NB4 (cell line): ENCODE measurements at regions not wholly inside any gene's neighbourhood (a gene's known extent, or its start where the extent isn't known, plus 50 kb on each side); places are given as distances from the start of the nearest gene placed in this dataset.
"Not testable (repeated sequence)": the region's sequence is repeated elsewhere in the genome, so short reads cannot be mapped to it uniquely, and the experiment has no call there.

Experiments used
- POLR2A ChIP-seq: IDR thresholded peaks from 2 replicates; pipeline ENCODE4 v1.6.1; 2011; ENCODE audit warnings: mild to moderate bottlenecking; ENCODE audit not compliant: insufficient read length; ENCODE audit errors: extremely low read depth
- TF ChIP-seq, protein P1 (sequence below): IDR thresholded peaks from one replicate; pipeline ENCODE4 v1.5.1; 2012; ENCODE audit warnings: low read depth, low read length

DNA sequence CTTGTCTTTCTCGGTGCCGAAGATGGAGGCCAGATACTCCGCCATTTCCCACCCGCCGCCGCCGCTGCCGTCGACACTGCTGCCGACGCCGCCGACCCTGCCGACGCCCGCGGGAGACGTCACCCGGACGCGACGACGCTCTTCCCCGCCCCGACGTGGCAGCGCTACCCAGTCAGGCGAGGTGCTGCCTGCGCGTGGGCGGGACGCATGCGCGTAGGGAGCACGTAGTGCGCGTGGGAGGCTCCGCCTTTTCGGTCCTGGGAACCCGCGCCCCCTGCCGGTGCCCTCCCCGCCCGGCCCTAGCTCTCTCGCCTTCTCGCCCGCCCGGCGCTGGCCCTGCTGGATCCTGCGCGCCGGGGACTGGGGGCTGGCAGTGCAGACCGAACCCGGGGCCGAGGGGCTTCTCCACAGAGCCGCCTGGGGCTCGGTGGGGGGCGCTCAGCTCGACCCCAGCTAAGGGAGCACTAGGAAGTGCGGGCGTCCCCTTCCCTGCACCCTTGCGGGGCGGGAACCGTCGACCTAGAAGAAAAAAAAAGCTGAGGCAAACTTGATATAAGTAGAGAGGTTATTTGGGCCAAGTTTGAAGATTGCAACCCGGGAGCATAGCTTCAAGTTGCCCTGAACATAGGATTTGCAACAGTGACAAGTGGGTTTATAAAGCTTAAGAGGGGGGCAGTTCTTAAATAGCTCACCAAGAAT, 4022.1 kb upstream of the TPTE start:
- TF ChIP-seq, protein P1, sequence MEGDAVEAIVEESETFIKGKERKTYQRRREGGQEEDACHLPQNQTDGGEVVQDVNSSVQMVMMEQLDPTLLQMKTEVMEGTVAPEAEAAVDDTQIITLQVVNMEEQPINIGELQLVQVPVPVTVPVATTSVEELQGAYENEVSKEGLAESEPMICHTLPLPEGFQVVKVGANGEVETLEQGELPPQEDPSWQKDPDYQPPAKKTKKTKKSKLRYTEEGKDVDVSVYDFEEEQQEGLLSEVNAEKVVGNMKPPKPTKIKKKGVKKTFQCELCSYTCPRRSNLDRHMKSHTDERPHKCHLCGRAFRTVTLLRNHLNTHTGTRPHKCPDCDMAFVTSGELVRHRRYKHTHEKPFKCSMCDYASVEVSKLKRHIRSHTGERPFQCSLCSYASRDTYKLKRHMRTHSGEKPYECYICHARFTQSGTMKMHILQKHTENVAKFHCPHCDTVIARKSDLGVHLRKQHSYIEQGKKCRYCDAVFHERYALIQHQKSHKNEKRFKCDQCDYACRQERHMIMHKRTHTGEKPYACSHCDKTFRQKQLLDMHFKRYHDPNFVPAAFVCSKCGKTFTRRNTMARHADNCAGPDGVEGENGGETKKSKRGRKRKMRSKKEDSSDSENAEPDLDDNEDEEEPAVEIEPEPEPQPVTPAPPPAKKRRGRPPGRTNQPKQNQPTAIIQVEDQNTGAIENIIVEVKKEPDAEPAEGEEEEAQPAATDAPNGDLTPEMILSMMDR, result not testable (repeated sequence)
- TF ChIP-seq POLR2A, result not testable (repeated sequence)
